Neural progenitor cell (in vitro differentiated cells): ENCODE measurements at regions not wholly inside any gene's neighbourhood (a gene's known extent, or its start where the extent isn't known, plus 50 kb on each side); places are given as distances from the start of the nearest gene placed in this dataset.

Source experiments
- EZH2 ChIP-seq: fragments of 200-600 bp; sonication (generic); IDR thresholded peaks from 2 replicates; pipeline ENCODE4 v1.6.1; 2017; ENCODE audit warnings: antibody characterized with exemption, mild to moderate bottlenecking, moderate library complexity
- EZH2phosphoT487 ChIP-seq: fragments of 200-600 bp; sonication (generic); IDR thresholded peaks from 2 replicates; pipeline ENCODE4 v1.6.1; 2017; ENCODE audit warnings: antibody characterized with exemption
- TF ChIP-seq, protein P1 (sequence below): fragments of 200-600 bp; sonication (generic); IDR thresholded peaks from 2 replicates; pipeline ENCODE4 v1.5.1; 2017; ENCODE audit warnings: antibody characterized with exemption, mild to moderate bottlenecking

GRCh38 chr20:39097889-39098288 lies 135.7 kb downstream of the DHX35 start:
- TF ChIP-seq EZH2 (no peak), EZH2phosphoT487 (no peak)
- TF ChIP-seq, protein P1, sequence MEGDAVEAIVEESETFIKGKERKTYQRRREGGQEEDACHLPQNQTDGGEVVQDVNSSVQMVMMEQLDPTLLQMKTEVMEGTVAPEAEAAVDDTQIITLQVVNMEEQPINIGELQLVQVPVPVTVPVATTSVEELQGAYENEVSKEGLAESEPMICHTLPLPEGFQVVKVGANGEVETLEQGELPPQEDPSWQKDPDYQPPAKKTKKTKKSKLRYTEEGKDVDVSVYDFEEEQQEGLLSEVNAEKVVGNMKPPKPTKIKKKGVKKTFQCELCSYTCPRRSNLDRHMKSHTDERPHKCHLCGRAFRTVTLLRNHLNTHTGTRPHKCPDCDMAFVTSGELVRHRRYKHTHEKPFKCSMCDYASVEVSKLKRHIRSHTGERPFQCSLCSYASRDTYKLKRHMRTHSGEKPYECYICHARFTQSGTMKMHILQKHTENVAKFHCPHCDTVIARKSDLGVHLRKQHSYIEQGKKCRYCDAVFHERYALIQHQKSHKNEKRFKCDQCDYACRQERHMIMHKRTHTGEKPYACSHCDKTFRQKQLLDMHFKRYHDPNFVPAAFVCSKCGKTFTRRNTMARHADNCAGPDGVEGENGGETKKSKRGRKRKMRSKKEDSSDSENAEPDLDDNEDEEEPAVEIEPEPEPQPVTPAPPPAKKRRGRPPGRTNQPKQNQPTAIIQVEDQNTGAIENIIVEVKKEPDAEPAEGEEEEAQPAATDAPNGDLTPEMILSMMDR: no peak
